CD14-positive monocyte (primary cell): ENCODE measurements at regions not wholly inside any gene's neighbourhood (a gene's known extent, or its start where the extent isn't known, plus 50 kb on each side); places are given as distances from the start of the nearest gene placed in this dataset.

Source experiments
- DNase-seq, 3 donors: peaks; one replicate each; pipeline ENCODE4 v3.0.0-alpha.2; 2011 to 2022
- H2AFZ ChIP-seq: 2 replicates; pipeline ENCODE4 v1.6.0; 2012; ENCODE audit warnings: mild to moderate bottlenecking, low read depth, low read length, inconsistent platforms; ENCODE audit not compliant: insufficient read depth, poor library complexity, severe bottlenecking
- H3K27ac ChIP-seq, 2 donors: 1 replicate in 1 of 2; 2 replicates in 1 of 2; pipeline ENCODE4 v1.5.1; 2012 to 2013; ENCODE audit warnings: low read length in 2 of 2, control low read depth in 1 of 2, inconsistent platforms in 1 of 2, low read depth in 1 of 2, mild to moderate bottlenecking in 1 of 2
- H3K27me3 ChIP-seq, 2 donors: one replicate each; pipeline versions ENCODE4 v1.6.0 to v1.6.1; 2011 to 2013; ENCODE audit warnings: low read length in 2 of 2; ENCODE audit not compliant: control insufficient read depth in 2 of 2, insufficient read depth in 2 of 2
- H3K36me3 ChIP-seq, 2 donors: replicated peaks in 1 of 2; 1 replicate in 1 of 2; 2 replicates in 1 of 2; pipeline versions ENCODE4 v1.5.1 to v1.6.1; 2012 to 2013; ENCODE audit warnings: low read length in 2 of 2, control low read depth in 1 of 2, inconsistent platforms in 1 of 2, mild to moderate bottlenecking in 1 of 2; ENCODE audit not compliant: insufficient read depth in 2 of 2, control insufficient read depth in 1 of 2
- H3K4me1 ChIP-seq, 2 donors: 1 replicate in 1 of 2; 2 replicates in 1 of 2; pipeline versions ENCODE4 v1.5.1 to v1.6.1; 2012 to 2013; ENCODE audit warnings: low read length in 2 of 2, control low read depth in 1 of 2, inconsistent platforms in 1 of 2, mild to moderate bottlenecking in 1 of 2, moderate library complexity in 1 of 2; ENCODE audit not compliant: insufficient read depth in 2 of 2, control insufficient read depth in 1 of 2
- H3K4me2 ChIP-seq: replicated peaks from 2 replicates; pipeline ENCODE3; 2012; ENCODE audit warnings: low read length, moderate library complexity, mild to moderate bottlenecking; ENCODE audit not compliant: poor library complexity, severe bottlenecking; ENCODE audit errors: extremely low read depth
- H3K4me3 ChIP-seq, 3 experiments: fragments of 200-600 bp in 1 of 3; sonication (generic) in 1 of 3; replicated peaks in 1 of 3; 1 replicate in 2 of 3; 2 replicates in 1 of 3; pipeline ENCODE4 v1.5.1; 2011 to 2013; ENCODE audit warnings: low read length in 3 of 3, mild to moderate bottlenecking in 3 of 3, control low read depth in 2 of 3, low read depth in 2 of 3, inconsistent platforms in 1 of 3, moderate library complexity in 1 of 3
- H3K79me2 ChIP-seq: 2 replicates; pipeline ENCODE4 v1.6.0; 2012; ENCODE audit warnings: mild to moderate bottlenecking, control low read depth, inconsistent platforms, low read length, moderate library complexity; ENCODE audit not compliant: insufficient read depth
- H3K9ac ChIP-seq: 2 replicates; pipeline ENCODE4 v1.6.0; 2017; ENCODE audit warnings: low read length, mild to moderate bottlenecking; ENCODE audit not compliant: insufficient read depth, poor library complexity, severe bottlenecking
- H3K9me3 ChIP-seq, 2 donors: replicated peaks in 1 of 2; 1 replicate in 1 of 2; 2 replicates in 1 of 2; pipeline versions ENCODE4 v1.5.1 to v1.6.1; 2012 to 2013; ENCODE audit warnings: low read length in 2 of 2, control low read depth in 1 of 2; ENCODE audit not compliant: control insufficient read depth in 1 of 2, insufficient read depth in 1 of 2
- H4K20me1 ChIP-seq: 2 replicates; pipeline ENCODE4 v1.6.0; 2012; ENCODE audit warnings: mild to moderate bottlenecking, low read length, control low read depth, moderate library complexity; ENCODE audit not compliant: insufficient read depth
- H3K27ac Mint-ChIP-seq, 7 donors: one replicate each; pipeline ENCODE4 v1.8.0; 2020; ENCODE audit warnings: mild to moderate bottlenecking in 7 of 7, mixed read lengths in 7 of 7, moderate library complexity in 6 of 7, inconsistent platforms in 2 of 7
- H3K27me3 Mint-ChIP-seq, 3 donors: one replicate each; pipeline ENCODE4 v1.8.0; 2021 to 2022; ENCODE audit warnings: low read depth in 3 of 3, mild to moderate bottlenecking in 3 of 3, mixed read lengths in 3 of 3, moderate library complexity in 3 of 3, inconsistent platforms in 1 of 3
- H3K36me3 Mint-ChIP-seq, 2 donors: one replicate each; pipeline ENCODE4 v1.8.0; 2020; ENCODE audit warnings: mixed read lengths in 2 of 2, inconsistent platforms in 1 of 2, mild to moderate bottlenecking in 1 of 2
- H3K4me1 Mint-ChIP-seq: one replicate; pipeline ENCODE4 v1.8.0; 2020; ENCODE audit warnings: mild to moderate bottlenecking, mixed read lengths
- H3K4me3 Mint-ChIP-seq, 2 donors: one replicate each; pipeline ENCODE4 v1.8.0; 2020; ENCODE audit warnings: mild to moderate bottlenecking in 2 of 2, mixed read lengths in 2 of 2, moderate library complexity in 1 of 2
- H3K9me3 Mint-ChIP-seq, 7 donors: one replicate each; pipeline ENCODE4 v1.8.0; 2020 to 2022; ENCODE audit warnings: mixed read lengths in 7 of 7, mild to moderate bottlenecking in 6 of 7, moderate library complexity in 6 of 7, inconsistent platforms in 2 of 7
- CTCF ChIP-seq: fragments of 200-600 bp; IDR thresholded peaks from one replicate; pipeline ENCODE4 v1.8.0; 2022; ENCODE audit warnings: antibody characterized with exemption, mild to moderate bottlenecking
- WGBS: methylation state at CpG from one replicate; pipeline ENCODE4 v1.1.5; 2013; ENCODE audit warnings: missing lambda C conversion rate; ENCODE audit not compliant: insufficient coverage; 5-methylcytosine and 5-hydroxymethylcytosine counted together
- intact Hi-C, 2 donors: fragments of 100-400 bp; cut with micrococcal nuclease; formaldehyde crosslinking; loops; one replicate each; pipeline versions ENCODE4 v1.15.0 to v1.15.1; 2023

DNA sequence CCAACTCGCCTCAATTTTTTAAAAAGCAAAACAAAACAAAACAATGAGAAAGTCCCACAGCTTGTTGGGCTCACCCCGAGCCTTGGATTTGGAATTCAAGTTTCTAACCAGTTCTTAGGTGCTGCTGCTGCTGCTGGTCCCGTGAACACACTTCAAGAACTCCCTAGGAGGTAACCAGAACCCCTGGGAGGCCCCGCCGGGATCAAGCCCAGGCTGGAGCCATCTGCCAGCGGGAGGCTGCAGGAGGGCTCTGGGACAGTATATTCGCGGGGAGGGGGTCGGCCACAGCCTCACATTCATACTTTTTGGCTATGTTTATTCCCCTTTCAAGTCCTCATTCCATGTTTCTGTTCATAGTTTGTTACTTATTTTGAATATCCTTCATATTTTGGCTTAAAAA lies 223.4 kb downstream of the TFCP2L1 start:
- Histone ChIP-seq H4K20me1 (no peaks in the 10 kb centered on the region), H3K27me3 (no peaks in the 10 kb centered on the region), H3K36me3 (no peaks in the 10 kb centered on the region), H3K4me2 (no peak overlapping the region), H3K4me3 (no peak overlapping the region), H3K9ac (no peak overlapping the region), H3K4me1 (no peaks in the 10 kb centered on the region), H3K27ac (no peak overlapping the region), H3K79me2 (no peaks in the 10 kb centered on the region), H2AFZ (no peak overlapping the region), H3K9me3 (no peaks in the 10 kb centered on the region)
- Mint-ChIP-seq H3K27ac (no peak overlapping the region), H3K4me3 (no peak overlapping the region), H3K27me3 (peaks cover 4 to 8% (median 8%) of the 10 kb centered on the region in 3 donors), H3K4me1 (no peaks in the 10 kb centered on the region), H3K36me3 (no peaks in the 10 kb centered on the region), H3K9me3 (no peaks in the 10 kb centered on the region)
- no peak for DNase-seq
- TF ChIP-seq CTCF, result no peak
- intact Hi-C loops, result no loop called here
- 56% methylated on average over 2 of the region's 9 CpGs for WGBS

DNA sequence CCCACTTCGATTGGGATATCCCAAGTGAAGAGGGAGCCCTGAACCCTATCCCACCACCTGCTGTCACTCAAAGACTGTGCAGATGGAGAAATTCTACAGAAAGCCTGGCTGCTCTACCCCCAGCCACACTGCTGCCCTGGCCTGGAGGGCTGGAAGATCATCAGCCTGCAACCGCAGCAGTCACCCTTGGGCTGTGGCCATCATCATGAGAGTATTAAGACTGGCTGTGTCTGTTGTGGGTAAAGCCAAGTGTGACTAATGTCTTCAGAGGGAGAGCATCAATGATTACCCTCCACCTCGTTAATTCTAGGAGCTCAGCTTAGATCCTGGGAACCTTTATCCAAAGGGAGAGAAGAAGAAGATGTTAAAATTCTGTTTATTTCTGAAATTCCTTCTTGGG lies 221.5 kb downstream of the TFCP2L1 start:
- Histone ChIP-seq H4K20me1 (no peaks in the 10 kb centered on the region), H3K9ac (no peak overlapping the region), H3K79me2 (no peaks in the 10 kb centered on the region), H3K27ac (no peak overlapping the region), H3K9me3 (no peaks in the 10 kb centered on the region), H2AFZ (no peak overlapping the region), H3K4me2 (no peak overlapping the region), H3K36me3 (no peaks in the 10 kb centered on the region), H3K4me1 (no peaks in the 10 kb centered on the region), H3K27me3 (no peaks in the 10 kb centered on the region), H3K4me3 (no peak overlapping the region)
- TF ChIP-seq CTCF, result no peak
- Mint-ChIP-seq H3K9me3 (no peaks in the 10 kb centered on the region), H3K4me3 (no peak overlapping the region), H3K27me3 (peaks cover 3 to 17% (median 7%) of the 10 kb centered on the region in 3 donors), H3K36me3 (no peaks in the 10 kb centered on the region), H3K4me1 (no peaks in the 10 kb centered on the region), H3K27ac (no peak overlapping the region)
- intact Hi-C loops, result no loop called here
- WGBS, result no CpG with 5 or more reads among the region's 3 CpGs
- DNase-seq, result no peak
